Kidney epithelial cell (primary cell): ENCODE measurements at regions not wholly inside any gene's neighbourhood (a gene's known extent, or its start where the extent isn't known, plus 50 kb on each side); places are given as distances from the start of the nearest gene placed in this dataset.

Experiments used
- DNase-seq: peaks from one replicate; pipeline ENCODE4 v3.0.0-alpha.2; 2010; ENCODE audit warnings: low read depth
- H3K27me3 ChIP-seq: 2 replicates; pipeline ENCODE4 v1.6.0; 2011; ENCODE audit warnings: low read length; ENCODE audit not compliant: control insufficient read depth, insufficient read depth
- H3K36me3 ChIP-seq: 2 replicates; pipeline ENCODE4 v1.5.1; 2011; ENCODE audit warnings: low read length; ENCODE audit not compliant: control insufficient read depth, insufficient read depth
- H3K4me3 ChIP-seq: 2 replicates; pipeline ENCODE4 v1.5.1; 2011; ENCODE audit warnings: low read depth, mild to moderate bottlenecking, control low read depth, low read length
- TF ChIP-seq, protein P1 (sequence below): IDR thresholded peaks from 2 replicates; pipeline ENCODE4 v1.5.1; 2011; ENCODE audit warnings: mild to moderate bottlenecking, moderate library complexity, low read length, control low read depth, inconsistent platforms; ENCODE audit not compliant: insufficient read depth, poor library complexity, severe bottlenecking

GRCh38 chr6:135798751-135799515 is 52.6 kb upstream of the PDE7B start:
- H3K36me3 ChIP-seq, result no peaks in the 10 kb centered on the region
- no peaks in the 10 kb centered on the region for H3K27me3 ChIP-seq
- H3K4me3 ChIP-seq, result no peak overlapping the region
- TF ChIP-seq, protein P1, sequence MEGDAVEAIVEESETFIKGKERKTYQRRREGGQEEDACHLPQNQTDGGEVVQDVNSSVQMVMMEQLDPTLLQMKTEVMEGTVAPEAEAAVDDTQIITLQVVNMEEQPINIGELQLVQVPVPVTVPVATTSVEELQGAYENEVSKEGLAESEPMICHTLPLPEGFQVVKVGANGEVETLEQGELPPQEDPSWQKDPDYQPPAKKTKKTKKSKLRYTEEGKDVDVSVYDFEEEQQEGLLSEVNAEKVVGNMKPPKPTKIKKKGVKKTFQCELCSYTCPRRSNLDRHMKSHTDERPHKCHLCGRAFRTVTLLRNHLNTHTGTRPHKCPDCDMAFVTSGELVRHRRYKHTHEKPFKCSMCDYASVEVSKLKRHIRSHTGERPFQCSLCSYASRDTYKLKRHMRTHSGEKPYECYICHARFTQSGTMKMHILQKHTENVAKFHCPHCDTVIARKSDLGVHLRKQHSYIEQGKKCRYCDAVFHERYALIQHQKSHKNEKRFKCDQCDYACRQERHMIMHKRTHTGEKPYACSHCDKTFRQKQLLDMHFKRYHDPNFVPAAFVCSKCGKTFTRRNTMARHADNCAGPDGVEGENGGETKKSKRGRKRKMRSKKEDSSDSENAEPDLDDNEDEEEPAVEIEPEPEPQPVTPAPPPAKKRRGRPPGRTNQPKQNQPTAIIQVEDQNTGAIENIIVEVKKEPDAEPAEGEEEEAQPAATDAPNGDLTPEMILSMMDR, result no peak
- no peak for DNase-seq
